ENCODE measurements at regions not wholly inside any gene's neighbourhood (a gene's known extent, or its start where the extent isn't known, plus 50 kb on each side); places are given as distances from the start of the nearest gene placed in this dataset.

DNA sequence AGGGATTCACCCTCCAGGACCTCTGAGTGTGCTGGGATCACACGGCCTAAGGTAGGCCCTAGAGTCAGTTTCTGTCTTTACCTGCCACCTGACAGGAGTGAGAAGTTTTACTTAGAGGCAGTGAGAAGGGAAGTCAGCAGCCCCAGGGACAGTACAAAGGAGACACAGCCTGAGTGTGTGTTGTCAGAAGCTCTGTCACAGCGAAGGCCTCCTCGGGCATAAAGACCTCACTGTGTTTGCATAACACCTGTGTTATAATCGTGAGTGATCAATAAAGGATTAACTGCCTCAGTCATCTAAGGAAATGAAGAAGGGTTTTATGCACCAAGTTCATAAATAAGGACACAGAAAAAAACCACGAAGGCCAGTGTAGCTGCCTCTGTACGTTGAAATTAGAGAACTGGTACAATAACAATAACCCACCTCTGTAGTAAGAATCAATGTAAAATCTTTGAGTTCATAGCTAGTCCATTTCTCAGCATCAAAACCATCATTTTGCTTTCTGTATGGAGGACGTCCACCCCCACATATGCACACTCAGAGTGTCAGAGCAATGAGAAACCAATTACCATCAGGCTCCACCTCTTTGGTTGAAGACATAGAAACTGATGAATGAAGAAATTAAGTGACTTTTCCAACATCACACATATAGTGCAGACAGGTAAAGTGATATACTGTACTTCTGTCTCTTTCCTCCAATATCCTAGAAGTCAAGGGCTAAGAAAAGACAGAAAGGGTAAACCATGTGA lies 159.3 kb downstream of the DAD1 start:
- TF ChIP-seq, protein P1, sequence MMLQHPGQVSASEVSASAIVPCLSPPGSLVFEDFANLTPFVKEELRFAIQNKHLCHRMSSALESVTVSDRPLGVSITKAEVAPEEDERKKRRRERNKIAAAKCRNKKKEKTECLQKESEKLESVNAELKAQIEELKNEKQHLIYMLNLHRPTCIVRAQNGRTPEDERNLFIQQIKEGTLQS (IDR thresholded peaks at IDR 0.05): no peak
- TF ChIP-seq SP1 (IDR thresholded peaks at IDR 0.05; ENCODE audit: low read depth) (no peak), SIN3A (IDR thresholded peaks at IDR 0.05; ENCODE audit: low read depth) (no peak), TCF7L2 (IDR thresholded peaks at IDR 0.05; ENCODE audit: borderline replicate concordance, extremely low read depth, insufficient read depth, insufficient read length) (no peak), YY1 (IDR thresholded peaks at IDR 0.05; ENCODE audit: extremely low read depth, insufficient replicate concordance, low read depth, low read length) (no peak), CEBPB (IDR thresholded peaks at IDR 0.05; ENCODE audit: low read depth) (no peak), POLR2AphosphoS5 (IDR thresholded peaks at IDR 0.05; ENCODE audit: low read depth, low read length) (no peak), SRF (IDR thresholded peaks at IDR 0.05; ENCODE audit: low read depth) (no peak), EZH2phosphoT487 (IDR thresholded peaks at IDR 0.05; ENCODE audit: borderline replicate concordance) (no peak), ZNF274 (IDR thresholded peaks at IDR 0.05; ENCODE audit: low read depth, low read length) (no peak), ELF1 (IDR thresholded peaks at IDR 0.05; ENCODE audit: borderline replicate concordance, low read depth) (no peak), EZH2 (IDR thresholded peaks at IDR 0.05) (no peak), POLR2A (IDR thresholded peaks at IDR 0.05; ENCODE audit: borderline replicate concordance, extremely low read depth, insufficient read depth, insufficient read length) (no peak), ZFX (IDR thresholded peaks at IDR 0.05) (no peak), JUND (IDR thresholded peaks at IDR 0.05) (no peak), CBX3 (IDR thresholded peaks at IDR 0.05; ENCODE audit: low read depth) (no peak)
- TF ChIP-seq, protein P2, sequence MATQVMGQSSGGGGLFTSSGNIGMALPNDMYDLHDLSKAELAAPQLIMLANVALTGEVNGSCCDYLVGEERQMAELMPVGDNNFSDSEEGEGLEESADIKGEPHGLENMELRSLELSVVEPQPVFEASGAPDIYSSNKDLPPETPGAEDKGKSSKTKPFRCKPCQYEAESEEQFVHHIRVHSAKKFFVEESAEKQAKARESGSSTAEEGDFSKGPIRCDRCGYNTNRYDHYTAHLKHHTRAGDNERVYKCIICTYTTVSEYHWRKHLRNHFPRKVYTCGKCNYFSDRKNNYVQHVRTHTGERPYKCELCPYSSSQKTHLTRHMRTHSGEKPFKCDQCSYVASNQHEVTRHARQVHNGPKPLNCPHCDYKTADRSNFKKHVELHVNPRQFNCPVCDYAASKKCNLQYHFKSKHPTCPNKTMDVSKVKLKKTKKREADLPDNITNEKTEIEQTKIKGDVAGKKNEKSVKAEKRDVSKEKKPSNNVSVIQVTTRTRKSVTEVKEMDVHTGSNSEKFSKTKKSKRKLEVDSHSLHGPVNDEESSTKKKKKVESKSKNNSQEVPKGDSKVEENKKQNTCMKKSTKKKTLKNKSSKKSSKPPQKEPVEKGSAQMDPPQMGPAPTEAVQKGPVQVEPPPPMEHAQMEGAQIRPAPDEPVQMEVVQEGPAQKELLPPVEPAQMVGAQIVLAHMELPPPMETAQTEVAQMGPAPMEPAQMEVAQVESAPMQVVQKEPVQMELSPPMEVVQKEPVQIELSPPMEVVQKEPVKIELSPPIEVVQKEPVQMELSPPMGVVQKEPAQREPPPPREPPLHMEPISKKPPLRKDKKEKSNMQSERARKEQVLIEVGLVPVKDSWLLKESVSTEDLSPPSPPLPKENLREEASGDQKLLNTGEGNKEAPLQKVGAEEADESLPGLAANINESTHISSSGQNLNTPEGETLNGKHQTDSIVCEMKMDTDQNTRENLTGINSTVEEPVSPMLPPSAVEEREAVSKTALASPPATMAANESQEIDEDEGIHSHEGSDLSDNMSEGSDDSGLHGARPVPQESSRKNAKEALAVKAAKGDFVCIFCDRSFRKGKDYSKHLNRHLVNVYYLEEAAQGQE (IDR thresholded peaks at IDR 0.05; ENCODE audit: low read depth): no peak
- TF ChIP-seq, protein P3, sequence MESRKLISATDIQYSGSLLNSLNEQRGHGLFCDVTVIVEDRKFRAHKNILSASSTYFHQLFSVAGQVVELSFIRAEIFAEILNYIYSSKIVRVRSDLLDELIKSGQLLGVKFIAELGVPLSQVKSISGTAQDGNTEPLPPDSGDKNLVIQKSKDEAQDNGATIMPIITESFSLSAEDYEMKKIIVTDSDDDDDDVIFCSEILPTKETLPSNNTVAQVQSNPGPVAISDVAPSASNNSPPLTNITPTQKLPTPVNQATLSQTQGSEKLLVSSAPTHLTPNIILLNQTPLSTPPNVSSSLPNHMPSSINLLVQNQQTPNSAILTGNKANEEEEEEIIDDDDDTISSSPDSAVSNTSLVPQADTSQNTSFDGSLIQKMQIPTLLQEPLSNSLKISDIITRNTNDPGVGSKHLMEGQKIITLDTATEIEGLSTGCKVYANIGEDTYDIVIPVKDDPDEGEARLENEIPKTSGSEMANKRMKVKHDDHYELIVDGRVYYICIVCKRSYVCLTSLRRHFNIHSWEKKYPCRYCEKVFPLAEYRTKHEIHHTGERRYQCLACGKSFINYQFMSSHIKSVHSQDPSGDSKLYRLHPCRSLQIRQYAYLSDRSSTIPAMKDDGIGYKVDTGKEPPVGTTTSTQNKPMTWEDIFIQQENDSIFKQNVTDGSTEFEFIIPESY (IDR thresholded peaks at IDR 0.05; ENCODE audit: extremely low read depth, insufficient replicate concordance, low read length): no peak
- TF ChIP-seq, protein P4, sequence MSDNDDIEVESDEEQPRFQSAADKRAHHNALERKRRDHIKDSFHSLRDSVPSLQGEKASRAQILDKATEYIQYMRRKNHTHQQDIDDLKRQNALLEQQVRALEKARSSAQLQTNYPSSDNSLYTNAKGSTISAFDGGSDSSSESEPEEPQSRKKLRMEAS (IDR thresholded peaks at IDR 0.05): no peak
- TF ChIP-seq, protein P5, sequence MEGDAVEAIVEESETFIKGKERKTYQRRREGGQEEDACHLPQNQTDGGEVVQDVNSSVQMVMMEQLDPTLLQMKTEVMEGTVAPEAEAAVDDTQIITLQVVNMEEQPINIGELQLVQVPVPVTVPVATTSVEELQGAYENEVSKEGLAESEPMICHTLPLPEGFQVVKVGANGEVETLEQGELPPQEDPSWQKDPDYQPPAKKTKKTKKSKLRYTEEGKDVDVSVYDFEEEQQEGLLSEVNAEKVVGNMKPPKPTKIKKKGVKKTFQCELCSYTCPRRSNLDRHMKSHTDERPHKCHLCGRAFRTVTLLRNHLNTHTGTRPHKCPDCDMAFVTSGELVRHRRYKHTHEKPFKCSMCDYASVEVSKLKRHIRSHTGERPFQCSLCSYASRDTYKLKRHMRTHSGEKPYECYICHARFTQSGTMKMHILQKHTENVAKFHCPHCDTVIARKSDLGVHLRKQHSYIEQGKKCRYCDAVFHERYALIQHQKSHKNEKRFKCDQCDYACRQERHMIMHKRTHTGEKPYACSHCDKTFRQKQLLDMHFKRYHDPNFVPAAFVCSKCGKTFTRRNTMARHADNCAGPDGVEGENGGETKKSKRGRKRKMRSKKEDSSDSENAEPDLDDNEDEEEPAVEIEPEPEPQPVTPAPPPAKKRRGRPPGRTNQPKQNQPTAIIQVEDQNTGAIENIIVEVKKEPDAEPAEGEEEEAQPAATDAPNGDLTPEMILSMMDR (IDR thresholded peaks at IDR 0.05 in 2 of 3, conservative IDR thresholded peaks at IDR 0.05 in 1 of 3; ENCODE audit: borderline replicate concordance in 1 of 3, insufficient read depth in 1 of 3, low read depth in 2 of 3, low read length in 2 of 3): no peak
- Histone ChIP-seq H2AFZ (ENCODE audit: low read depth, low read length, poor library complexity, severe bottlenecking) (no peak overlapping the region), H3K9ac (ENCODE audit: low read length) (no peak overlapping the region), H4K20me1 (ENCODE audit: insufficient read depth) (no peaks in the 10 kb centered on the region), H3K4me2 (ENCODE audit: low read length) (no peak overlapping the region), H3K4me3 (replicated peaks in 1 of 2; ENCODE audit: low read depth in 1 of 2, low read length in 2 of 2) (no peak overlapping the region), H3K27me3 (ENCODE audit: insufficient read depth, low read length) (peaks cover 85% of the 10 kb centered on the region), H3K9me3 (ENCODE audit: control insufficient read depth in 1 of 2, insufficient read depth in 1 of 2, low read depth in 1 of 2, low read length in 2 of 2) (no peaks in the 10 kb centered on the region), H3K79me2 (ENCODE audit: insufficient read depth, low read length) (no peaks in the 10 kb centered on the region), H3K36me3 (ENCODE audit: control insufficient read depth in 1 of 2, insufficient read depth in 2 of 2, low read length in 2 of 2) (no peaks in the 10 kb centered on the region), H3K27ac (ENCODE audit: low read depth, low read length) (no peak overlapping the region), H3K9me2 (ENCODE audit: insufficient read depth) (no peaks in the 10 kb centered on the region), H3K4me1 (ENCODE audit: control insufficient read depth in 1 of 2, insufficient read depth in 2 of 2, low read length in 2 of 2) (peaks cover 7 to 12% of the 10 kb centered on the region in 2 experiments; a peak in 2 of 4 replicates)
- POLR2A ChIA-PET: no interaction called here
- DNase-seq (ENCODE audit: low read depth, low spot score): no peak
- ATAC-seq: no peak
- intact Hi-C loops (cut with micrococcal nuclease): loop anchor here (5.0 kb wide), 1 partner anchor 37 kb away; no protein-coding TSS in a partner anchor
- CTCF ChIA-PET: interaction anchor here (0.6 kb wide), 1 partner anchor 983 kb away, joined by 3 read pairs; no protein-coding TSS in a partner anchor
- RAD21 ChIA-PET (ENCODE audit: low non-redundant PET in 1 of 2, low total read pairs in 2 of 2, uncharacterized antibody in 2 of 2, unreplicated experiment in 2 of 2): no interaction called here
- BruUV-seq (replicated peaks): no TSS peak
